H9 (cell line): ENCODE measurements at regions not wholly inside any gene's neighbourhood (a gene's known extent, or its start where the extent isn't known, plus 50 kb on each side); places are given as distances from the start of the nearest gene placed in this dataset.

Experiments
- DNase-seq: peaks from one replicate; pipeline ENCODE4 v3.0.0-alpha.2; 2017
- H2AFZ ChIP-seq: one replicate; pipeline ENCODE4 v1.6.1; 2013; ENCODE audit warnings: mild to moderate bottlenecking, low read length, control low read depth, moderate library complexity
- H2AK5ac ChIP-seq: 2 replicates; pipeline ENCODE4 v1.6.1; 2013; ENCODE audit warnings: low read length, control low read depth, mixed read lengths; ENCODE audit not compliant: insufficient read length
- H2BK120ac ChIP-seq: one replicate; pipeline ENCODE4 v1.6.1; 2013; ENCODE audit warnings: low read depth, mild to moderate bottlenecking, low read length, control low read depth, inconsistent platforms; ENCODE audit not compliant: poor library complexity, severe bottlenecking
- H2BK12ac ChIP-seq: 2 replicates; pipeline ENCODE4 v1.6.1; 2013; ENCODE audit warnings: low read length, control low read depth, mixed read lengths, low read depth; ENCODE audit not compliant: insufficient read length
- H2BK15ac ChIP-seq: 2 replicates; pipeline ENCODE4 v1.6.1; 2013; ENCODE audit warnings: low read depth, low read length, control low read depth
- H2BK20ac ChIP-seq: one replicate; pipeline ENCODE4 v1.6.1; 2013; ENCODE audit warnings: low read depth, mild to moderate bottlenecking, low read length, control low read depth, inconsistent platforms; ENCODE audit not compliant: poor library complexity, severe bottlenecking
- H2BK5ac ChIP-seq: 2 replicates; pipeline ENCODE4 v1.6.1; 2013; ENCODE audit warnings: low read length, control low read depth, mixed read lengths; ENCODE audit not compliant: insufficient read length
- H3K14ac ChIP-seq: 2 replicates; pipeline ENCODE4 v1.6.1; 2013; ENCODE audit warnings: low read length, control low read depth; ENCODE audit not compliant: insufficient read depth
- H3K18ac ChIP-seq: 2 replicates; pipeline ENCODE4 v1.6.1; 2013; ENCODE audit warnings: low read depth, mild to moderate bottlenecking, mixed read lengths, low read length, control low read depth; ENCODE audit not compliant: insufficient read length
- H3K23ac ChIP-seq: 2 replicates; pipeline ENCODE4 v1.6.1; 2013; ENCODE audit warnings: low read length, control low read depth, mixed read lengths, low read depth; ENCODE audit not compliant: insufficient read length
- H3K23me2 ChIP-seq: 2 replicates; pipeline ENCODE4 v1.6.1; 2013; ENCODE audit warnings: low read depth, mild to moderate bottlenecking, mixed read lengths, low read length, control low read depth; ENCODE audit not compliant: insufficient read length, poor library complexity, severe bottlenecking
- H3K27ac ChIP-seq: 2 replicates; pipeline ENCODE4 v1.5.1; 2013; ENCODE audit warnings: low read length, control low read depth, mixed read lengths, low read depth; ENCODE audit not compliant: insufficient read length
- H3K27me3 ChIP-seq: 2 replicates; pipeline ENCODE4 v1.6.1; 2013; ENCODE audit warnings: low read length, control low read depth, inconsistent platforms; ENCODE audit not compliant: insufficient read depth
- H3K4ac ChIP-seq: 2 replicates; pipeline ENCODE4 v1.6.1; 2013; ENCODE audit warnings: low read depth, mild to moderate bottlenecking, control low read depth, inconsistent platforms, low read length, moderate library complexity
- H3K4me1 ChIP-seq: 2 replicates; pipeline ENCODE4 v1.6.1; 2013; ENCODE audit warnings: low read length, control low read depth, inconsistent platforms; ENCODE audit not compliant: insufficient read depth
- H3K4me2 ChIP-seq: 2 replicates; pipeline ENCODE4 v1.6.1; 2013; ENCODE audit warnings: low read length, control low read depth, mixed read lengths; ENCODE audit not compliant: insufficient read length, insufficient read depth
- H3K56ac ChIP-seq: 2 replicates; pipeline ENCODE4 v1.6.1; 2013; ENCODE audit warnings: low read depth, mild to moderate bottlenecking, mixed read lengths, low read length, control low read depth; ENCODE audit not compliant: insufficient read length
- H3K79me1 ChIP-seq: 2 replicates; pipeline ENCODE4 v1.6.1; 2013; ENCODE audit warnings: low read depth, mild to moderate bottlenecking, moderate library complexity, low read length, control low read depth, inconsistent platforms; ENCODE audit not compliant: insufficient read depth, poor library complexity, severe bottlenecking
- H3K79me2 ChIP-seq: 2 replicates; pipeline ENCODE4 v1.6.1; 2013; ENCODE audit warnings: low read length, control low read depth, inconsistent platforms; ENCODE audit not compliant: insufficient read depth
- H3K9ac ChIP-seq: 2 replicates; pipeline ENCODE4 v1.6.1; 2013; ENCODE audit warnings: low read length, control low read depth, mixed read lengths; ENCODE audit not compliant: insufficient read length; ENCODE audit errors: extremely low read depth
- H3K9me3 ChIP-seq: one replicate; pipeline ENCODE4 v1.6.1; 2013; ENCODE audit warnings: low read depth, low read length, inconsistent platforms; ENCODE audit not compliant: control insufficient read depth
- H3T11ph ChIP-seq: one replicate; pipeline ENCODE4 v1.6.1; 2013; ENCODE audit warnings: mild to moderate bottlenecking, low read length, control low read depth, inconsistent platforms
- H4K20me1 ChIP-seq: one replicate; pipeline ENCODE4 v1.6.1; 2013; ENCODE audit not compliant: control insufficient read depth, insufficient read length, insufficient read depth
- H4K5ac ChIP-seq: 2 replicates; pipeline ENCODE4 v1.6.1; 2013; ENCODE audit warnings: low read depth, mild to moderate bottlenecking, mixed read lengths, low read length, control low read depth; ENCODE audit not compliant: insufficient read length
- H4K8ac ChIP-seq: replicated peaks from 2 replicates; pipeline ENCODE4 v1.6.1; 2013; ENCODE audit warnings: low read length, control low read depth, mixed read lengths, low read depth; ENCODE audit not compliant: insufficient read length
- H4K91ac ChIP-seq: 2 replicates; pipeline ENCODE4 v1.6.1; 2013; ENCODE audit warnings: low read depth, mild to moderate bottlenecking, moderate library complexity, mixed read lengths, low read length, control low read depth; ENCODE audit not compliant: insufficient read length
- H3K27ac Mint-ChIP-seq, 3 experiments: 2 replicates in 2 of 3; 3 replicates in 1 of 3; pipeline ENCODE4 v1.8.0; 2020 to 2021; ENCODE audit warnings: mixed read lengths in 3 of 3, mild to moderate bottlenecking in 1 of 3, moderate library complexity in 1 of 3
- H3K27me3 Mint-ChIP-seq: 2 replicates; pipeline ENCODE4 v1.8.0; 2021; ENCODE audit warnings: low read depth, mild to moderate bottlenecking, moderate library complexity, mixed read lengths
- H3K36me3 Mint-ChIP-seq, 3 experiments: 2 replicates in 2 of 3; 3 replicates in 1 of 3; pipeline ENCODE4 v1.8.0; 2020 to 2021; ENCODE audit warnings: low read depth in 3 of 3, mixed read lengths in 3 of 3; ENCODE audit not compliant: insufficient read depth in 1 of 3
- H3K4me1 Mint-ChIP-seq, 2 experiments: 2 replicates each; pipeline ENCODE4 v1.8.0; 2020; ENCODE audit warnings: mixed read lengths in 2 of 2
- H3K4me3 Mint-ChIP-seq, 2 experiments: 2 replicates in 1 of 2; 3 replicates in 1 of 2; pipeline ENCODE4 v1.8.0; 2020 to 2021; ENCODE audit warnings: mild to moderate bottlenecking in 2 of 2, mixed read lengths in 2 of 2, moderate library complexity in 1 of 2
- H3K9me3 Mint-ChIP-seq, 2 experiments: 2 replicates in 1 of 2; 3 replicates in 1 of 2; pipeline ENCODE4 v1.8.0; 2020; ENCODE audit warnings: mild to moderate bottlenecking in 2 of 2, mixed read lengths in 2 of 2, moderate library complexity in 1 of 2
- WGBS: extraction: QIAGEN DNeasy Blood & Tissue Kit; methylation state at CpG from one replicate; pipeline ENCODE4 v1.1.7; 2013; ENCODE audit warnings: missing lambda C conversion rate, low lambda C conversion rate, mixed read lengths; ENCODE audit not compliant: insufficient read length; ENCODE audit errors: extremely low coverage; 5-methylcytosine and 5-hydroxymethylcytosine counted together
- TF ChIP-seq, protein P1 (sequence below): fragments of 200-600 bp; sonication (generic); conservative IDR thresholded peaks from 3 replicates; pipeline ENCODE4 v1.8.0; 2021; ENCODE audit warnings: antibody characterized with exemption, mild to moderate bottlenecking

DNA sequence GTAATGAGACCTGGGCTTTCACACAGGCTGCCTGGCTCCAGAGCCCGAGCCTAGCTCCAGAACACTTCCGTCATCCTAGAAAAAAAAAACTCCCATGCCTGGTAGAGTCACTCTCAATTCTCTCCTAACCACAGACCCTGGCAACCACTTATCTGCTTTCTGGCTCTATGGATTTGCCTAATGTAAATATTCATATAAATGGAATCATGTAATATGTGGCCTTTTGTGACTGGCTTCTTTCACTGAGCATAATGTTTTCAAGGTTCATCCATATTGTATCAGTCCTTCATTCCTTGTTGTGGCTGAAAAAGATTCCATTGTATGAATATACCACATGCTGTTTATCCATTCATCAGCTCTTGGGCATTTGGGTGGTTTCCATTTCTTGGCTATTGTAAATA, 167.7 kb upstream of the MKLN1 start:
- no peak overlapping the region for H3K27ac ChIP-seq
- no peak overlapping the region for H2BK120ac ChIP-seq
- no peak overlapping the region for H3K56ac ChIP-seq
- no peak for DNase-seq
- H3K14ac ChIP-seq = no peak overlapping the region
- Mint-ChIP-seq H3K27me3 (no peaks in the 10 kb centered on the region), H3K4me1 (peaks cover 5 to 8% of the 10 kb centered on the region in 2 experiments; a peak in 3 of 4 replicates), H3K9me3 (no peaks in the 10 kb centered on the region), H3K4me3 (no peak overlapping the region), H3K36me3 (no peaks in the 10 kb centered on the region), H3K27ac (no peak overlapping the region)
- H2BK5ac ChIP-seq = no peak overlapping the region
- H2BK12ac ChIP-seq = no peak overlapping the region
- no peak overlapping the region for H3K23ac ChIP-seq
- H3K4ac ChIP-seq = no peak overlapping the region
- H3K9me3 ChIP-seq = no peaks in the 10 kb centered on the region
- no peaks in the 10 kb centered on the region for H3K79me2 ChIP-seq
- H2BK15ac ChIP-seq = no peak overlapping the region
- no peak overlapping the region for H2AFZ ChIP-seq
- H3K18ac ChIP-seq = no peak overlapping the region
- H2BK20ac ChIP-seq = no peak overlapping the region
- H3K9ac ChIP-seq = no peak overlapping the region
- H3K79me1 ChIP-seq = no peaks in the 10 kb centered on the region
- H3T11ph ChIP-seq = no peak overlapping the region
- no CpG with 5 or more reads among the region's 2 CpGs for WGBS
- TF ChIP-seq, protein P1, sequence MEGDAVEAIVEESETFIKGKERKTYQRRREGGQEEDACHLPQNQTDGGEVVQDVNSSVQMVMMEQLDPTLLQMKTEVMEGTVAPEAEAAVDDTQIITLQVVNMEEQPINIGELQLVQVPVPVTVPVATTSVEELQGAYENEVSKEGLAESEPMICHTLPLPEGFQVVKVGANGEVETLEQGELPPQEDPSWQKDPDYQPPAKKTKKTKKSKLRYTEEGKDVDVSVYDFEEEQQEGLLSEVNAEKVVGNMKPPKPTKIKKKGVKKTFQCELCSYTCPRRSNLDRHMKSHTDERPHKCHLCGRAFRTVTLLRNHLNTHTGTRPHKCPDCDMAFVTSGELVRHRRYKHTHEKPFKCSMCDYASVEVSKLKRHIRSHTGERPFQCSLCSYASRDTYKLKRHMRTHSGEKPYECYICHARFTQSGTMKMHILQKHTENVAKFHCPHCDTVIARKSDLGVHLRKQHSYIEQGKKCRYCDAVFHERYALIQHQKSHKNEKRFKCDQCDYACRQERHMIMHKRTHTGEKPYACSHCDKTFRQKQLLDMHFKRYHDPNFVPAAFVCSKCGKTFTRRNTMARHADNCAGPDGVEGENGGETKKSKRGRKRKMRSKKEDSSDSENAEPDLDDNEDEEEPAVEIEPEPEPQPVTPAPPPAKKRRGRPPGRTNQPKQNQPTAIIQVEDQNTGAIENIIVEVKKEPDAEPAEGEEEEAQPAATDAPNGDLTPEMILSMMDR = no peak
- H4K5ac ChIP-seq = no peak overlapping the region
- no peaks in the 10 kb centered on the region for H3K23me2 ChIP-seq
- H2AK5ac ChIP-seq = no peak overlapping the region
- H4K91ac ChIP-seq = no peak overlapping the region
- H3K4me1 ChIP-seq = no peaks in the 10 kb centered on the region; the same call in 1 of the 2 replicates
- H3K4me2 ChIP-seq = no peak overlapping the region
- H4K20me1 ChIP-seq = no peaks in the 10 kb centered on the region
- no peaks in the 10 kb centered on the region for H3K27me3 ChIP-seq
- no peak overlapping the region for H4K8ac ChIP-seq
